Breast epithelium (tissue), 4 donors: ENCODE measurements at regions not wholly inside any gene's neighbourhood (a gene's known extent, or its start where the extent isn't known, plus 50 kb on each side); places are given as distances from the start of the nearest gene placed in this dataset.

Source experiments
- DNase-seq, 2 donors: peaks; one replicate each; pipeline ENCODE4 v3.0.0-alpha.2; 2019; ENCODE audit warnings: low spot score in 2 of 2
- H3K27ac ChIP-seq, 2 donors: fragments of 200-600 bp; sonication (generic) in 1 of 2; one replicate each; pipeline ENCODE4 v1.5.1; 2016 to 2019; ENCODE audit warnings: mild to moderate bottlenecking in 1 of 2
- H3K27me3 ChIP-seq, 2 donors: fragments of 200-600 bp; sonication (generic) in 1 of 2; one replicate each; pipeline versions ENCODE4 v1.5.1 to v1.6.0; 2017 to 2019; ENCODE audit warnings: control low read depth in 1 of 2, mild to moderate bottlenecking in 1 of 2
- H3K36me3 ChIP-seq: fragments of 200-600 bp; one replicate; pipeline ENCODE4 v1.5.1; 2019
- H3K4me1 ChIP-seq, 2 donors: fragments of 200-600 bp; sonication (generic); one replicate each; pipeline ENCODE4 v1.5.1; 2016 to 2019; ENCODE audit warnings: control low read depth in 1 of 2
- H3K4me3 ChIP-seq, 3 donors: fragments of 200-600 bp; sonication (generic); 1 replicate in 2 of 3; 2 replicates in 1 of 3; pipeline ENCODE4 v1.5.1; 2016 to 2019; ENCODE audit warnings: mild to moderate bottlenecking in 3 of 3, moderate library complexity in 2 of 3
- H3K9me3 ChIP-seq, 2 donors: fragments of 200-600 bp; sonication (generic) in 1 of 2; one replicate each; pipeline ENCODE4 v1.5.1; 2016 to 2019; ENCODE audit warnings: control low read depth in 1 of 2
- POLR2A ChIP-seq: fragments of 450-650 bp; IDR thresholded peaks from one replicate; pipeline ENCODE4 v1.6.1; 2016; ENCODE audit warnings: antibody characterized with exemption, mild to moderate bottlenecking, moderate library complexity
- POLR2AphosphoS5 ChIP-seq, 3 donors: sonication (generic); formaldehyde crosslinking; IDR thresholded peaks; one replicate each; pipeline ENCODE4 v1.6.1; 2017; ENCODE audit warnings: antibody characterized with exemption in 3 of 3
- intact Hi-C: fragments of 100-400 bp; cut with DNase I; formaldehyde crosslinking; loops from one replicate; pipeline ENCODE4 v1.15.1; 2023; ENCODE audit warnings: low total_unique reads
- TF ChIP-seq, protein P1 (sequence below), 3 donors: fragments of 450-650 bp; IDR thresholded peaks; one replicate each; pipeline ENCODE4 v1.5.1; 2016 to 2017; ENCODE audit warnings: antibody characterized with exemption in 3 of 3, mild to moderate bottlenecking in 3 of 3, moderate library complexity in 3 of 3

DNA sequence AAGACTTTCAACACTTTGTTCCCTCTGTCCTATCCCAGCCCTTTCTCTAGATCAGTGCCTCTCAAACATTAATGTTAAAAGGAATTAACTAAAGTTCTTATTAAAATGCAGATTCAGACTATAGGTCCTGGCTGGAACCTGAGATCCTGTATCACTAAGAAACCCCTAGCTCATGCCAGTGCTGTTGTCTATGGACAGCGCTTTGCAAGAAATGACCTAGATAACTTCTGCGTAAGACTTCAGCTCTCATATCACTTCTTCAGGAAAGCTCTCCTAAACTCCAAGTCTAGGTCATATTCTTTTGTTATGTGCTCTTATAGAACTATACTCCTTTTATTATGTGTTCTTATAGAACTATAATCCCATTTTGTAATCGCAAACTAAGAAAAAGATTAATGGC lies 67.8 kb upstream of the CDIN1 start:
- Histone ChIP-seq H3K4me3 (no peak overlapping the region), H3K27me3 (no peaks in the 10 kb centered on the region), H3K36me3 (no peaks in the 10 kb centered on the region), H3K4me1 (no peaks in the 10 kb centered on the region), H3K27ac (no peak overlapping the region), H3K9me3 (no peaks in the 10 kb centered on the region)
- no peak for DNase-seq
- TF ChIP-seq POLR2A: no peak
- TF ChIP-seq, protein P1, sequence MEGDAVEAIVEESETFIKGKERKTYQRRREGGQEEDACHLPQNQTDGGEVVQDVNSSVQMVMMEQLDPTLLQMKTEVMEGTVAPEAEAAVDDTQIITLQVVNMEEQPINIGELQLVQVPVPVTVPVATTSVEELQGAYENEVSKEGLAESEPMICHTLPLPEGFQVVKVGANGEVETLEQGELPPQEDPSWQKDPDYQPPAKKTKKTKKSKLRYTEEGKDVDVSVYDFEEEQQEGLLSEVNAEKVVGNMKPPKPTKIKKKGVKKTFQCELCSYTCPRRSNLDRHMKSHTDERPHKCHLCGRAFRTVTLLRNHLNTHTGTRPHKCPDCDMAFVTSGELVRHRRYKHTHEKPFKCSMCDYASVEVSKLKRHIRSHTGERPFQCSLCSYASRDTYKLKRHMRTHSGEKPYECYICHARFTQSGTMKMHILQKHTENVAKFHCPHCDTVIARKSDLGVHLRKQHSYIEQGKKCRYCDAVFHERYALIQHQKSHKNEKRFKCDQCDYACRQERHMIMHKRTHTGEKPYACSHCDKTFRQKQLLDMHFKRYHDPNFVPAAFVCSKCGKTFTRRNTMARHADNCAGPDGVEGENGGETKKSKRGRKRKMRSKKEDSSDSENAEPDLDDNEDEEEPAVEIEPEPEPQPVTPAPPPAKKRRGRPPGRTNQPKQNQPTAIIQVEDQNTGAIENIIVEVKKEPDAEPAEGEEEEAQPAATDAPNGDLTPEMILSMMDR (IDR thresholded peaks at IDR 0.05): no peak
- no peak for TF ChIP-seq POLR2AphosphoS5 (IDR thresholded peaks at IDR 0.05)
- intact Hi-C loops: no loop called here

DNA sequence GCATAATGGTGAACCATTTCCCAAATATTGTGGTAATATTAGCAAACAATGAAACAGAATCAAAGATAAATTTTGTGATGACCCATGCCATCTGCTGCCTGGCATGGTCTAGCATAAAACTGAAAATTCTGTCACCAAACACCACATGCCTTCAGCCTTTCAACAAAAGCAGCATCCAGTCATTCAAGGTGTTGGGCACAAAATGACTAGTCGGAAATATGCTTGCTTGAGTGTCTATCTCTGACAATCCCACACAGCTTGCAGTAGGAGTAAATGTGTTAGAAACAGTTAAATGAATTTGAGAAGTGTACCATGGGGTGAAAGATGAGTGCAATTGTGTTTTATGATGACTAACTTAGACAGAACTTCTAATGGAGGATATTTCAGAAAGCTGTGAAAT lies 61.7 kb upstream of the CDIN1 start:
- Histone ChIP-seq H3K9me3 (no peaks in the 10 kb centered on the region), H3K4me3 (no peak overlapping the region), H3K36me3 (no peaks in the 10 kb centered on the region), H3K27ac (no peak overlapping the region), H3K27me3 (no peaks in the 10 kb centered on the region), H3K4me1 (no peaks in the 10 kb centered on the region)
- no peak for DNase-seq
- TF ChIP-seq POLR2A: no peak
- no peak for TF ChIP-seq POLR2AphosphoS5 (IDR thresholded peaks at IDR 0.05)
- TF ChIP-seq, protein P1 (IDR thresholded peaks at IDR 0.05): no peak
- intact Hi-C loops: no loop called here

DNA sequence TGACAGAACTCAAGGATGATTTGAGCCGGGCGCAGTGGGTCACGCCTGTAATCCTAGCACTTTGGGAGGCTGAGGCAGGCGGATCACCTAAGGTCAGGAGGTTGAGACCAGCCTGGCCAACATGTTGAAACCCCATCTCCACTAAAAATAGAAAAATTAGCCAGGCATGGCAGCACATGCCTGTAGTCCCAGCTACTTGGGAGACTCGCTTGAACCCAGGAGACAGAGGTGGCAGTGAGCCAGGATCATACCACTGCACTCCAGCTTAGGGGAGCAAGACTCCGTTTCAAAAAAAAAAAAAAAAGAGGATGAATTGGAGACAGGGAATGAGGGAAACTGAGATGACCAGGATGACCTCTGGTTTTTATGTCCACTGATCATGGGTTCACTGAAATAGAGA lies 60.4 kb upstream of the CDIN1 start:
- Histone ChIP-seq H3K4me3 (no peak overlapping the region), H3K36me3 (no peaks in the 10 kb centered on the region), H3K27me3 (no peaks in the 10 kb centered on the region), H3K27ac (no peak overlapping the region), H3K9me3 (no peaks in the 10 kb centered on the region), H3K4me1 (no peaks in the 10 kb centered on the region)
- intact Hi-C loops: no loop called here
- TF ChIP-seq, protein P1 (IDR thresholded peaks at IDR 0.05): no peak
- TF ChIP-seq POLR2A (no peak), POLR2AphosphoS5 (IDR thresholded peaks at IDR 0.05) (no peak)
- no peak for DNase-seq

DNA sequence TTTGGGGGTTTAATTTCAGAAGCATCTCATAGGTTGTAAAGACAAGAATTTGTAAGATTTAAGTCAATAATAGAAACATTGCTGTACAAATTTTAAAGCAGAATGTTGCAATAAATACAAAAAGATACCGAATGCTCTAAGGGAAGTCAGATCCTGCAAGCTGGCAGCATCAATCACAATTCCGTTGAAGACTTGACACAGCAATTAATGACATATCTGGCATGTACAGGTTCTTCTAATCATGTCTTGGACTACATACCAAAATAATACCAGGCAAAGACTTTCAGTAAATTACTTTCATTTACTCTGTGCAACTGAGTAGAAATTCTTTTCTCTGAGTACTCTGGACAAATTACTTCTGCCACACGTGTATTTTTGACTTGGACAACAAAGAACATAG lies 54.0 kb upstream of the CDIN1 start:
- H3K36me3 ChIP-seq: no peaks in the 10 kb centered on the region
- H3K4me3 ChIP-seq: no peak overlapping the region
- intact Hi-C loops: loop anchor here (10.0 kb wide), 1 partner anchor 1611 kb away; no protein-coding TSS in a partner anchor
- H3K27ac ChIP-seq: no peak overlapping the region
- no peaks in the 10 kb centered on the region for H3K9me3 ChIP-seq
- no peak for DNase-seq
- no peaks in the 10 kb centered on the region for H3K4me1 ChIP-seq
- no peaks in the 10 kb centered on the region for H3K27me3 ChIP-seq
- TF ChIP-seq POLR2AphosphoS5 (IDR thresholded peaks at IDR 0.05): no peak
- TF ChIP-seq, protein P1 (IDR thresholded peaks at IDR 0.05): no peak
- TF ChIP-seq POLR2A: no peak

DNA sequence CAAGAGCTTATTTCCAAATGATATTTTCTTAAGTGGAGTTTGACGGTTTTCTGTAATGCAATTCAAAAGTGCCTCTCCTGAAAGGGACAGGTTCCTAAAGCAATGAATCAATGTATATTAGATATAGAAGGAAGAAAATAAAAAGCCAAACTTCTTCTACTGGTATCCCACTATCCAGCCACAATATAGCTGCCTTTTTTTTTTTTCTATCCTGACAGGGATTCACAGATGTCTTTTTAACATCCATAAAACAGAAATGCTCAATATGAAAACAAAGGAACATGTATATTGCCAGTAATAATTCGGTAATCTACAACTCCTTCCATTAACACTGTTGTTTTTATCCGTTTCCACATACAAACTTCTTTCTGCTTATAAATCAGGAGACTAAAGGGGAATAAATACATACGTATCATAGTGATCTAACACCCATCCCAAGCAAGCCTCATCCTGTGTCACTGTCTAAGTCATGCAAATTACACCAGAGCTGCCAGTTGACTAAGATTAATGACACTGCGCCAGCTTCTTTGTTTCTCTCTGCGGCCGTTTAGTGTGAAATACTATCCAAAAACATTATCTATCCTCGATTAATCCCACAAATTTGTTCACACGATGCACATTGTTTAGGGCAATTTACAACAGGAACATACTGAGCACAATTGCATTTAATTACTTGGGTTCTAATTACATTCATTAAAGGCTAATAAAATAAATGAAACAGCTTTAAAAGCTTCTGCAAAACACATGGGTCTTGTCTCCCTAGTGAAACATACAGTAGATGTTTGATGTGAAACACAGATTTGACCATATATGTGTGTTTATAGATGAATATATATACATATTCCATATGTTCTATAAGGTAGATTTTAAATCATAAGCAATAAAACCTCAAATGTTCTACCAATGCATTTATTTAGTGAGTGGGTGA lies 51.9 kb upstream of the CDIN1 start:
- Histone ChIP-seq H3K27me3 (no peaks in the 10 kb centered on the region), H3K36me3 (no peaks in the 10 kb centered on the region), H3K27ac (no peak overlapping the region), H3K9me3 (no peaks in the 10 kb centered on the region), H3K4me1 (no peaks in the 10 kb centered on the region), H3K4me3 (no peak overlapping the region)
- intact Hi-C loops: loop anchor here (10.0 kb wide), 1 partner anchor 1613 kb away; no protein-coding TSS in a partner anchor
- TF ChIP-seq POLR2AphosphoS5 (IDR thresholded peaks at IDR 0.05) (no peak), POLR2A (no peak)
- TF ChIP-seq, protein P1 (IDR thresholded peaks at IDR 0.05): no peak
- DNase-seq: no peak
